22Rv1 (cell line): ENCODE measurements at regions not wholly inside any gene's neighbourhood (a gene's known extent, or its start where the extent isn't known, plus 50 kb on each side); places are given as distances from the start of the nearest gene placed in this dataset.

Experiments
- CTCF ChIP-seq: fragments of 450-650 bp; IDR thresholded peaks from 2 replicates; pipeline ENCODE4 v1.5.1; 2017; ENCODE audit warnings: mild to moderate bottlenecking
- ZFX ChIP-seq: fragments of 450-650 bp; IDR thresholded peaks from 2 replicates; pipeline ENCODE4 v1.6.1; 2017; ENCODE audit warnings: antibody characterized with exemption, borderline replicate concordance

- no peak for TF ChIP-seq CTCF
- TF ChIP-seq ZFX, result no peak
These were observed 56.0 kb upstream of the OR5AK2 start for GRCh38 chr11:56932572-56933220.
